ENCODE measurements at regions not wholly inside any gene's neighbourhood (a gene's known extent, or its start where the extent isn't known, plus 50 kb on each side); places are given as distances from the start of the nearest gene placed in this dataset.

- no peaks in the 10 kb centered on the region for H3K9me2 ChIP-seq (replicated peaks; ENCODE audit: insufficient read depth)
- no peaks in the 10 kb centered on the region for H3K79me2 ChIP-seq
- H3K9me3 ChIP-seq (ENCODE audit: low read depth) = no peaks in the 10 kb centered on the region
- no peaks in the 10 kb centered on the region for H4K20me1 ChIP-seq (ENCODE audit: insufficient read depth, poor library complexity, severe bottlenecking)
- no peak overlapping the region for H2AFZ ChIP-seq
- H3K27ac ChIP-seq = no peak overlapping the region
- no peaks in the 10 kb centered on the region for H3K36me3 ChIP-seq (replicated peaks; ENCODE audit: insufficient read depth, low read depth)
- no peak overlapping the region for H3K4me2 ChIP-seq
- no peak overlapping the region for H3K4me3 ChIP-seq
- 95% methylated on average over 2 of the region's 2 CpGs for WGBS (ENCODE audit: low lambda C conversion rate, missing lambda C conversion rate)
- peaks cover 4% of the 10 kb centered on the region for H3K4me1 ChIP-seq (ENCODE audit: insufficient read depth)
- H3K27me3 ChIP-seq = no peaks in the 10 kb centered on the region
- no peak for TF ChIP-seq EZH2phosphoT487 (IDR thresholded peaks at IDR 0.05; ENCODE audit: low read depth, severe bottlenecking, unreplicated experiment)
- no peak for TF ChIP-seq EZH2 (IDR thresholded peaks at IDR 0.05; ENCODE audit: borderline replicate concordance)
- no peak for TF ChIP-seq CTCF (IDR thresholded peaks at IDR 0.05; ENCODE audit: poor library complexity)
- no peak for DNase-seq (ENCODE audit: low spot score)
Measured at GRCh38 chr6:22401932-22402331, 105.1 kb upstream of the PRL start.

- Histone ChIP-seq H4K20me1 (ENCODE audit: insufficient read depth, poor library complexity, severe bottlenecking) (no peaks in the 10 kb centered on the region), H3K4me3 (no peak overlapping the region), H2AFZ (no peak overlapping the region), H3K4me2 (no peak overlapping the region), H3K4me1 (ENCODE audit: insufficient read depth) (no peaks in the 10 kb centered on the region), H3K79me2 (no peaks in the 10 kb centered on the region), H3K27me3 (no peaks in the 10 kb centered on the region), H3K9me3 (ENCODE audit: low read depth) (no peaks in the 10 kb centered on the region), H3K27ac (no peak overlapping the region), H3K9me2 (replicated peaks; ENCODE audit: insufficient read depth) (no peaks in the 10 kb centered on the region), H3K36me3 (replicated peaks; ENCODE audit: insufficient read depth, low read depth) (no peaks in the 10 kb centered on the region)
- 73% methylated on average over 1 of the region's 1 CpG for WGBS (ENCODE audit: low lambda C conversion rate, missing lambda C conversion rate)
- TF ChIP-seq EZH2 (IDR thresholded peaks at IDR 0.05; ENCODE audit: borderline replicate concordance) (no peak), EZH2phosphoT487 (IDR thresholded peaks at IDR 0.05; ENCODE audit: low read depth, severe bottlenecking, unreplicated experiment) (no peak), CTCF (IDR thresholded peaks at IDR 0.05; ENCODE audit: poor library complexity) (no peak)
- no peak for DNase-seq (ENCODE audit: low spot score)
Measured at GRCh38 chr6:22409486-22409885, 112.7 kb upstream of the PRL start.

GRCh38 chr6:22411376-22412105 is 114.7 kb upstream of the PRL start:
- no peaks in the 10 kb centered on the region for H3K27me3 ChIP-seq
- H3K79me2 ChIP-seq = no peaks in the 10 kb centered on the region
- no peak overlapping the region for H3K4me3 ChIP-seq
- H3K36me3 ChIP-seq (replicated peaks; ENCODE audit: insufficient read depth, low read depth) = no peaks in the 10 kb centered on the region
- H2AFZ ChIP-seq = no peak overlapping the region
- H3K27ac ChIP-seq = peak overlapping the region; percentile 28
- WGBS (ENCODE audit: low lambda C conversion rate, missing lambda C conversion rate) = 54% methylated on average over 3 of the region's 3 CpGs
- H3K9me3 ChIP-seq (ENCODE audit: low read depth) = no peaks in the 10 kb centered on the region
- H3K9me2 ChIP-seq (replicated peaks; ENCODE audit: insufficient read depth) = no peaks in the 10 kb centered on the region
- no peaks in the 10 kb centered on the region for H3K4me1 ChIP-seq (ENCODE audit: insufficient read depth)
- H3K4me2 ChIP-seq = no peak overlapping the region
- no peaks in the 10 kb centered on the region for H4K20me1 ChIP-seq (ENCODE audit: insufficient read depth, poor library complexity, severe bottlenecking)
- DNase-seq (ENCODE audit: low spot score) = no peak
- TF ChIP-seq EZH2 (IDR thresholded peaks at IDR 0.05; ENCODE audit: borderline replicate concordance) (no peak), CTCF (IDR thresholded peaks at IDR 0.05; ENCODE audit: poor library complexity) (no peak), EZH2phosphoT487 (IDR thresholded peaks at IDR 0.05; ENCODE audit: low read depth, severe bottlenecking, unreplicated experiment) (no peak)
